Sigmoid colon (tissue), 6 donors: ENCODE measurements at regions not wholly inside any gene's neighbourhood (a gene's known extent, or its start where the extent isn't known, plus 50 kb on each side); places are given as distances from the start of the nearest gene placed in this dataset.

Source experiments
- DNase-seq: peaks from one replicate; pipeline ENCODE4 v3.0.0-alpha.2; 2019
- H3K27ac ChIP-seq, 4 donors: fragments of 200-600 bp; sonication (generic); one replicate each; pipeline ENCODE4 v1.5.1; 2016 to 2019; ENCODE audit warnings: mild to moderate bottlenecking in 1 of 4
- H3K27me3 ChIP-seq, 3 donors: fragments of 200-600 bp; sonication (generic); one replicate each; pipeline ENCODE4 v1.5.1; 2019; ENCODE audit warnings: mild to moderate bottlenecking in 1 of 3
- H3K36me3 ChIP-seq, 4 donors: fragments of 200-600 bp; sonication (generic); one replicate each; pipeline ENCODE4 v1.5.1; 2016 to 2019
- H3K4me1 ChIP-seq, 4 donors: fragments of 200-600 bp; sonication (generic); one replicate each; pipeline ENCODE4 v1.5.1; 2017 to 2019
- H3K4me3 ChIP-seq, 4 donors: fragments of 200-600 bp; sonication (generic); one replicate each; pipeline ENCODE4 v1.5.1; 2017 to 2019; ENCODE audit warnings: mild to moderate bottlenecking in 2 of 4, moderate library complexity in 1 of 4
- H3K9me3 ChIP-seq, 4 donors: fragments of 200-600 bp in 3 of 4; sonication (generic) in 3 of 4; one replicate each; pipeline versions ENCODE4 v1.5.1 to v1.6.1; 2013 to 2019
- EP300 ChIP-seq, 4 donors: sonication (generic); formaldehyde crosslinking; IDR thresholded peaks; one replicate each; pipeline ENCODE4 v1.6.1; 2017; ENCODE audit warnings: antibody characterized with exemption in 4 of 4
- POLR2A ChIP-seq, 2 donors: fragments of 450-650 bp; IDR thresholded peaks; one replicate each; pipeline ENCODE4 v1.6.1; 2016; ENCODE audit warnings: antibody characterized with exemption in 2 of 2, mild to moderate bottlenecking in 2 of 2, moderate library complexity in 2 of 2
- POLR2AphosphoS5 ChIP-seq, 4 donors: sonication (generic); formaldehyde crosslinking; IDR thresholded peaks; one replicate each; pipeline ENCODE4 v1.6.1; 2017; ENCODE audit warnings: antibody characterized with exemption in 4 of 4
- WGBS, 2 donors: extraction: QIAGEN DNeasy Blood & Tissue Kit; methylation state at CpG; one replicate each; pipeline ENCODE4 v1.1.7; 2013; 5-methylcytosine and 5-hydroxymethylcytosine counted together
- intact Hi-C: fragments of 100-400 bp; cut with DNase I; formaldehyde crosslinking; loops from one replicate; pipeline ENCODE4 v1.15.1; 2023
- TF ChIP-seq, protein P1 (sequence below), 4 experiments: fragments of 450-650 bp in 3 of 4; fragments of 200-600 bp in 1 of 4; IDR thresholded peaks; one replicate each; pipeline ENCODE4 v1.5.1; 2016 to 2019; ENCODE audit warnings: antibody characterized with exemption in 4 of 4, mild to moderate bottlenecking in 3 of 4, moderate library complexity in 2 of 4
- donor health status: healthy with polysubstance abuse.
- donor health status: healthy.

DNA sequence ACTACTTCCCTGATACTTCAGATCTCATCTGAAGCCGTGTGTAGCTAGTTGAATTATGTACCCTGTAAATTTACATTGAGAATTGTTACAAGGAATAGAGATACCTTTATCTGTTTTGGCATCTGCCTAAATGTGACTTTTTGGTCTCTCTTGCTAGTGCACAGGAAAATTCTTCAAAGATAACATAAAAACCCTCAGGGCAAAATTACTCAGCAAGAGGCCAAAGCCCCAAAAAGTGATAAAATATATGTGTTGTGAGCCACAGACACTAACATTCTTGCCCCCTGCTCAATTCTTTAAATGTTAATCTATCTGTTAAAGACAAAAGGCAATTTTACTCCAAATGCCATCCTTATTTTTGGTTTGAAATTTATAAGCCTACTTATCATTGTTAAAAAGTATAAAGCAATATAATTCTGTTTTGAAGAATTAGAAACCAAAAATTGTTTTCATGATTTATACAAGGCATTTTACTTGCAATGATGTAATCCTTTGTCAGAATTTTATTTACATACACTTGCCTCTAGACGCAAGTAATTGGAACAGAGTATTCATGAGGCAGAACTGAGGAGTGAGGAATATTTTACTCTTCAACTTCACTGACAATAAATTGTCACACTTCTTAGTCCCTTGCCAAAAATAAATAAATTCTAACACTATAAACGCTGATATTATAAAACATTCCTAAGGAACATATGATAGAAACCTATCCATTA lies 186.2 kb downstream of the EPM2A start:
- DNase-seq = no peak
- Histone ChIP-seq H3K27me3 (no peaks in the 10 kb centered on the region), H3K4me1 (no peaks in the 10 kb centered on the region), H3K36me3 (no peaks in the 10 kb centered on the region), H3K4me3 (no peak overlapping the region), H3K27ac (no peak overlapping the region), H3K9me3 (no peaks in the 10 kb centered on the region)
- intact Hi-C loops = no loop called here
- TF ChIP-seq EP300 (IDR thresholded peaks at IDR 0.05) = no peak
- TF ChIP-seq POLR2AphosphoS5 (IDR thresholded peaks at IDR 0.05) = no peak
- TF ChIP-seq POLR2A (IDR thresholded peaks at IDR 0.05) = no peak
- TF ChIP-seq, protein P1, sequence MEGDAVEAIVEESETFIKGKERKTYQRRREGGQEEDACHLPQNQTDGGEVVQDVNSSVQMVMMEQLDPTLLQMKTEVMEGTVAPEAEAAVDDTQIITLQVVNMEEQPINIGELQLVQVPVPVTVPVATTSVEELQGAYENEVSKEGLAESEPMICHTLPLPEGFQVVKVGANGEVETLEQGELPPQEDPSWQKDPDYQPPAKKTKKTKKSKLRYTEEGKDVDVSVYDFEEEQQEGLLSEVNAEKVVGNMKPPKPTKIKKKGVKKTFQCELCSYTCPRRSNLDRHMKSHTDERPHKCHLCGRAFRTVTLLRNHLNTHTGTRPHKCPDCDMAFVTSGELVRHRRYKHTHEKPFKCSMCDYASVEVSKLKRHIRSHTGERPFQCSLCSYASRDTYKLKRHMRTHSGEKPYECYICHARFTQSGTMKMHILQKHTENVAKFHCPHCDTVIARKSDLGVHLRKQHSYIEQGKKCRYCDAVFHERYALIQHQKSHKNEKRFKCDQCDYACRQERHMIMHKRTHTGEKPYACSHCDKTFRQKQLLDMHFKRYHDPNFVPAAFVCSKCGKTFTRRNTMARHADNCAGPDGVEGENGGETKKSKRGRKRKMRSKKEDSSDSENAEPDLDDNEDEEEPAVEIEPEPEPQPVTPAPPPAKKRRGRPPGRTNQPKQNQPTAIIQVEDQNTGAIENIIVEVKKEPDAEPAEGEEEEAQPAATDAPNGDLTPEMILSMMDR (IDR thresholded peaks at IDR 0.05) = no peak
- 56 to 63% methylated on average over 3 of the region's 3 CpGs for WGBS, 2 donors

DNA sequence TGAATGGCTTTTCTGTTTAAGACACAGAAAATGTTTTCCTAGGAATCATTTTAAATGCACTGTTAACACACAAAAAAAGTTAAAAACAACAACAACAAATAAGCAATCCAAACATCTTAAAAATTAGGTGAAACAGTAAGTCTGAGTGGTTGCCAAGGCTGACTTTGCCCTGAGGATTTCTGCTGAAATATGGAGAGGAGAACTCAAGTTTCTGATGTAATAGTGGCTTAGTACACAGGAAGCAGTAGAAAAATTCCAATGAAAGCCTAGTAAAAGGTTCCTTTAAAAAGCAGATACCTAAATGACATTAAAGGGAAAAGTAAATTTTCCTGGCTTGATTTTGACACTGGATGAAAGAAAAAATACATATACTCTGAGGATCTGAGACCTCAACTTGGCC lies 184.2 kb downstream of the EPM2A start:
- no peaks in the 10 kb centered on the region for H3K9me3 ChIP-seq
- peaks cover 0 to 3% (median under 1%) of the 10 kb centered on the region in 4 donors for H3K4me1 ChIP-seq
- no peaks in the 10 kb centered on the region for H3K36me3 ChIP-seq
- intact Hi-C loops = no loop called here
- no peak for TF ChIP-seq EP300 (IDR thresholded peaks at IDR 0.05)
- TF ChIP-seq, protein P1 (IDR thresholded peaks at IDR 0.05) = no peak
- TF ChIP-seq POLR2A (IDR thresholded peaks at IDR 0.05) = no peak
- TF ChIP-seq POLR2AphosphoS5 (IDR thresholded peaks at IDR 0.05) = no peak
- no peaks in the 10 kb centered on the region for H3K27me3 ChIP-seq
- H3K27ac ChIP-seq = no peak overlapping the region
- DNase-seq = no peak
- H3K4me3 ChIP-seq = no peak overlapping the region

DNA sequence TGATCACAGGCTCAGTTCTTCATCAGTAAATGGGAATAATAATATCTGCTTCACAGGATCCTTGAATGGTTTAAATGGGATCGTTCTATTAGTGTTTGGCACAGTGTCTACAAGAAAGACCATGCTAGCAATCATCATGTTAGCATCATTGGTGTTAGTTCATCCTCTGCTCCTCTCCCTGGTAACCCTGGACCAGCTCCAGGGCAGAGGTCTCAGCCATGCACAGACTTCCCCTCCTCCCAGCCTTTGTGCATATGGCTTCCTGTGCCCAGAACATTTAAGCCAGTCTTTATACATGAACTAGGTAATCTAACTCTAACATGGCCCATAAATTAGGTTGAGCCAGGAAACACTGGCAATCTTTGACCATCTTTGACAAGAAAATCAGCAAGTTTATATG lies 180.2 kb downstream of the EPM2A start:
- intact Hi-C loops = no loop called here
- no peak overlapping the region for H3K4me3 ChIP-seq
- DNase-seq = no peak
- H3K4me1 ChIP-seq = peaks cover 0 to 7% (median 2%) of the 10 kb centered on the region in 4 donors
- H3K9me3 ChIP-seq = no peaks in the 10 kb centered on the region
- TF ChIP-seq POLR2AphosphoS5 (IDR thresholded peaks at IDR 0.05) (no peak), EP300 (IDR thresholded peaks at IDR 0.05) (no peak), POLR2A (IDR thresholded peaks at IDR 0.05) (no peak)
- TF ChIP-seq, protein P1 (IDR thresholded peaks at IDR 0.05) = no peak
- no peaks in the 10 kb centered on the region for H3K27me3 ChIP-seq
- H3K27ac ChIP-seq = no peak overlapping the region
- WGBS, 2 donors = 82 to 88% methylated on average over 1 of the region's 1 CpG
- no peaks in the 10 kb centered on the region for H3K36me3 ChIP-seq

DNA sequence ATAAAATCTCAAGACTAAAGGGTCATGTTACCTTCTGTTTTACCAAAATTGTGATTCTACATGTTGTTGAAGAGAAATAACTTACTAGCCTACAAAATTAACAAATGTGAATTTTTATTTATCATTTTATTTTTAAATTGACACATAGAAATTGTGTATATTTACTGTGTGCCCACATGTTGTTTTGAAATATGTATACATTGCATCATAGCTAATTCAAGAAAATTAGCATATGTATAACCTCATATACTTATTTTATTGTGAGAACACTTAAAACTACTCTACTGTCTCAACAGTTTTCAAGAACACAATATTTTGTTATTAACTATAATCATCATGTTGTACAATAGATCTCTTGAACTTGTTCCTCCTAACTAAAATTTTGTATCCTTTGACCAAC lies 177.8 kb downstream of the EPM2A start:
- TF ChIP-seq, protein P1 (IDR thresholded peaks at IDR 0.05) = no peak
- TF ChIP-seq POLR2A (IDR thresholded peaks at IDR 0.05) (no peak), EP300 (IDR thresholded peaks at IDR 0.05) (no peak), POLR2AphosphoS5 (IDR thresholded peaks at IDR 0.05) (no peak)
- Histone ChIP-seq H3K4me1 (peaks cover 0 to 7% (median 2%) of the 10 kb centered on the region in 4 donors), H3K9me3 (no peaks in the 10 kb centered on the region), H3K27me3 (no peaks in the 10 kb centered on the region), H3K27ac (no peak overlapping the region), H3K4me3 (no peak overlapping the region), H3K36me3 (no peaks in the 10 kb centered on the region)
- no peak for DNase-seq
- intact Hi-C loops = no loop called here

DNA sequence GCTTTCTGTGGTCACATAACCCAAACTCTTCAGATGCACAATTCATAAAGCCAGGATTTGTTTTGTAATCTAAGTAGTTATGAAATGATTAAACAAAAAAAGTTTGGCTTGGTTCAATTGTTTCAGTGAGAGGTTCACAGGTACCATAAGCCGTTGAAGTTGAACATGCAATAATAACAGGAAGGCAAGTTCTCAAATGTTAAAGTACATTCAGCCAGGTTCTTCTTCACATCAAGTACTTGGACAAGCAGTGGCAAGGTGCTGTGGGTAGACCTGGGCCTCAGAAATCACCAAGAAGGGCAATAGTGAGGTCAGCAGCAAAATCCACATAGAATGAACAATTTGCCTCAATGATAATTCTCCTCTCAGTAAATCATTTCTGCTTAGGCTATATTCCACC lies 175.5 kb downstream of the EPM2A start:
- DNase-seq = no peak
- H3K9me3 ChIP-seq = no peaks in the 10 kb centered on the region
- no peak overlapping the region for H3K27ac ChIP-seq
- no peak for TF ChIP-seq POLR2A (IDR thresholded peaks at IDR 0.05)
- TF ChIP-seq EP300 (IDR thresholded peaks at IDR 0.05) = no peak
- TF ChIP-seq, protein P1 (IDR thresholded peaks at IDR 0.05) = no peak
- no peak for TF ChIP-seq POLR2AphosphoS5 (IDR thresholded peaks at IDR 0.05)
- peaks cover 0 to 9% (median 3%) of the 10 kb centered on the region in 4 donors for H3K4me1 ChIP-seq
- no peak overlapping the region for H3K4me3 ChIP-seq
- WGBS, 2 donors = 51 to 61% methylated on average over 1 of the region's 1 CpG
- no peaks in the 10 kb centered on the region for H3K36me3 ChIP-seq
- H3K27me3 ChIP-seq = no peaks in the 10 kb centered on the region
- intact Hi-C loops = no loop called here
